GM12891 (cell line): ENCODE measurements at regions not wholly inside any gene's neighbourhood (a gene's known extent, or its start where the extent isn't known, plus 50 kb on each side); places are given as distances from the start of the nearest gene placed in this dataset.

ENCODE experiments used
- PAX5 ChIP-seq: IDR thresholded peaks from 2 replicates; pipeline ENCODE4 v1.6.1; 2011; ENCODE audit warnings: low read length, moderate library complexity, mild to moderate bottlenecking; ENCODE audit not compliant: insufficient read depth, severe bottlenecking
- POLR2A ChIP-seq: IDR thresholded peaks from 2 replicates; pipeline ENCODE4 v1.6.1; 2011; ENCODE audit warnings: low read depth, low read length, control low read depth
- POLR2AphosphoS5 ChIP-seq: IDR thresholded peaks from 2 replicates; pipeline ENCODE4 v1.6.1; 2011; ENCODE audit warnings: low read depth, low read length, control low read depth
- SPI1 ChIP-seq: IDR thresholded peaks from 2 replicates; pipeline ENCODE4 v1.6.1; 2011; ENCODE audit warnings: low read depth, low read length, control low read depth
- TAF1 ChIP-seq: IDR thresholded peaks from 2 replicates; pipeline ENCODE4 v1.6.1; 2011; ENCODE audit warnings: low read depth, low read length, control low read depth

- no peak for TF ChIP-seq POLR2A
- TF ChIP-seq POLR2AphosphoS5, result no peak
- no peak for TF ChIP-seq PAX5
- no peak for TF ChIP-seq TAF1
- TF ChIP-seq SPI1, result no peak
Observed at GRCh38 chr7:41586931-41587640, 115.8 kb downstream of the INHBA start.
